Activated naive CD4-positive, alpha-beta T cell treated with anti-CD3 and anti-CD28 coated beads for 36 hours (primary cell): ENCODE measurements at regions not wholly inside any gene's neighbourhood (a gene's known extent, or its start where the extent isn't known, plus 50 kb on each side); places are given as distances from the start of the nearest gene placed in this dataset.

Experiments
- CTCF ChIA-PET: fragments of 350-600 bp; sonication (Branson Sonifier 250); formaldehyde crosslinking; loops from one replicate; lab custom pipeline; 2021; ENCODE audit warnings: antibody characterized with exemption; lab: Charles Lee
- DNase-seq: peaks from one replicate; pipeline ENCODE4 v3.0.0-alpha.2; 2020
- H3K27ac Mint-ChIP-seq: one replicate; pipeline ENCODE4 v1.8.0; 2021; ENCODE audit warnings: mild to moderate bottlenecking, mixed read lengths
- H3K27me3 Mint-ChIP-seq: one replicate; pipeline ENCODE4 v1.8.0; 2021; ENCODE audit warnings: low read depth, mixed read lengths
- H3K36me3 Mint-ChIP-seq: one replicate; pipeline ENCODE4 v1.8.0; 2021; ENCODE audit warnings: low read depth, mixed read lengths
- H3K4me1 Mint-ChIP-seq: one replicate; pipeline ENCODE4 v1.8.0; 2021; ENCODE audit warnings: low read depth, mixed read lengths
- H3K4me3 Mint-ChIP-seq: one replicate; pipeline ENCODE4 v1.8.0; 2021; ENCODE audit warnings: mild to moderate bottlenecking, moderate library complexity, mixed read lengths
- H3K9me3 Mint-ChIP-seq: one replicate; pipeline ENCODE4 v1.8.0; 2021; ENCODE audit warnings: mixed read lengths
- intact Hi-C: fragments of 100-400 bp; cut with micrococcal nuclease; formaldehyde crosslinking; loops from one replicate; pipeline ENCODE4 v1.15.1; 2023

GRCh38 chrX:39624166-39624565 is 473.6 kb downstream of the BCOR start:
- Mint-ChIP-seq H3K4me3 (no peak overlapping the region), H3K36me3 (no peaks in the 10 kb centered on the region), H3K4me1 (peaks cover 13% of the 10 kb centered on the region), H3K9me3 (peaks cover 7% of the 10 kb centered on the region), H3K27me3 (no peaks in the 10 kb centered on the region), H3K27ac (no peak overlapping the region)
- DNase-seq = no peak
- intact Hi-C loops = no loop called here
- CTCF ChIA-PET = no interaction called here

- intact Hi-C loops = no loop called here
- CTCF ChIA-PET = interaction anchor here (0.6 kb wide), 2 partner anchors 25 to 28 kb away, joined by 3 read pairs; no protein-coding TSS in a partner anchor
- no peaks in the 10 kb centered on the region for H3K27me3 Mint-ChIP-seq
- DNase-seq = no peak
- H3K27ac Mint-ChIP-seq = no peak overlapping the region
- H3K36me3 Mint-ChIP-seq = no peaks in the 10 kb centered on the region
- peaks cover 19% of the 10 kb centered on the region for H3K4me1 Mint-ChIP-seq
- peaks cover 7% of the 10 kb centered on the region for H3K9me3 Mint-ChIP-seq
- H3K4me3 Mint-ChIP-seq = no peak overlapping the region
Measured at GRCh38 chrX:39625810-39626209, 471.9 kb downstream of the BCOR start.

- no peak overlapping the region for H3K27ac Mint-ChIP-seq
- H3K4me1 Mint-ChIP-seq = peaks cover 28% of the 10 kb centered on the region
Measured at GRCh38 chrX:39626749-39627148, 471.0 kb downstream of the BCOR start.

GRCh38 chrX:39627257-39627656 is 470.5 kb downstream of the BCOR start:
- CTCF ChIA-PET = no interaction called here
- H3K36me3 Mint-ChIP-seq = no peaks in the 10 kb centered on the region
- H3K9me3 Mint-ChIP-seq = peaks cover 2% of the 10 kb centered on the region
- intact Hi-C loops = no loop called here
- H3K27ac Mint-ChIP-seq = no peak overlapping the region
- no peaks in the 10 kb centered on the region for H3K27me3 Mint-ChIP-seq
- no peak for DNase-seq
- H3K4me1 Mint-ChIP-seq = peaks cover 28% of the 10 kb centered on the region
- no peak overlapping the region for H3K4me3 Mint-ChIP-seq

More at GRCh38 chrX:39626749-39627148, 471.0 kb downstream of the BCOR start:
- CTCF ChIA-PET = no interaction called here
- Mint-ChIP-seq H3K36me3 (no peaks in the 10 kb centered on the region), H3K4me3 (no peak overlapping the region), H3K27me3 (no peaks in the 10 kb centered on the region), H3K9me3 (peaks cover 5% of the 10 kb centered on the region)
- intact Hi-C loops = no loop called here
- peak; percentile 31 for DNase-seq

GRCh38 chrX:39629001-39629400 is 468.8 kb downstream of the BCOR start:
- H3K9me3 Mint-ChIP-seq = no peaks in the 10 kb centered on the region
- H3K4me1 Mint-ChIP-seq = peaks cover 28% of the 10 kb centered on the region
- intact Hi-C loops = no loop called here
- no peak overlapping the region for H3K4me3 Mint-ChIP-seq
- no peak for DNase-seq
- CTCF ChIA-PET = no interaction called here
- H3K27me3 Mint-ChIP-seq = no peaks in the 10 kb centered on the region
- no peak overlapping the region for H3K27ac Mint-ChIP-seq
- H3K36me3 Mint-ChIP-seq = no peaks in the 10 kb centered on the region

GRCh38 chrX:39630344-39630743 is 467.4 kb downstream of the BCOR start:
- H3K4me3 Mint-ChIP-seq = no peak overlapping the region
- no peak for DNase-seq

DNA sequence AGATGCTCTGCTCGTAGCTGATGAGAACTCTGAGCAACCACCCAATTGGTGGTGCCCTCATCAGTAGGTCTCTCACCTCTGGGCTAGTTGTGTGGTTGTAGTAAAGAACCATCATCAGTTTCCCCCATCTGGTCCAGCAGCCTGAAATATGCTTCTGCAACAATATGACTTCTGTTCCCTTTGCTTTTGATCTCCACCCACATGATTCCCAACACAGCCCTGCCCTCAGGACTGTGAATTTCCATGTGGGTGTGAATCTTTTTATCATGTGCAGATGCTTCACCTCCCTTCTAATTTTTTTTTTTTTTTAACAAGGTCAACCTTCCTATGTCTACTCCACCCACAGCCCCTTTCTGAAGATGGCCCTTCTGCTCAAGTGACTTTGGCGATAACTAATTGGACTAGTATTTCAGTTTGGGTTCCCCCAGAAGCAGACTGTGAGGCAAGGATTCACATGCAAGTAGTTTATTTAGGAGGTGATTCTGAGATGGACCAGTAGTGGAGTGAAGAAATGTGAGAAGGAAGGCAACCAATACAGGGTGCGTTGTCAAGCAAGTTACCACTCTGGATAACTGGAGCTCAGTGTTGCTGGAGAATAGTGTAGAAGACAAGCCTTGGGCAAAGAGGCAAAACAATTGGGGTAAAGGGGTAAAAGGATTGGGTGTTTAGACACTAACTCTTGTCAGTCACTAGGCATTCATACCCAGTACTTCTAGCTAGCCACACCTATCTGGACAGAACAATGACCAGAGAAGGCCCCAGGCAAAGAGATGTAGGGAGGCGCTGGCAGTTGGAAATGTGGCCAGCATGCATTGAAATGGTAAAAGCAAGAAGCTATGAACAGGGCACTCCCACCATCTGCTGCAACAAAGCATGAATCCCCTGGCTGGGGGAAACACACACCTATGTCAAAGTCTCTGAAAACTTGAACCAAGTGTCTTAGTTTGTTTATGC is 466.2 kb downstream of the BCOR start:
- H3K4me1 Mint-ChIP-seq = peaks cover 25% of the 10 kb centered on the region
- no peaks in the 10 kb centered on the region for H3K27me3 Mint-ChIP-seq
- CTCF ChIA-PET = no interaction called here
- H3K27ac Mint-ChIP-seq = no peak overlapping the region
- no peak overlapping the region for H3K4me3 Mint-ChIP-seq
- H3K36me3 Mint-ChIP-seq = no peaks in the 10 kb centered on the region
- intact Hi-C loops = no loop called here
- DNase-seq = no peak
- no peaks in the 10 kb centered on the region for H3K9me3 Mint-ChIP-seq

More at GRCh38 chrX:39630344-39630743, 467.4 kb downstream of the BCOR start:
- intact Hi-C loops = no loop called here
- Mint-ChIP-seq H3K4me1 (peaks cover 28% of the 10 kb centered on the region), H3K27me3 (no peaks in the 10 kb centered on the region), H3K36me3 (no peaks in the 10 kb centered on the region), H3K27ac (no peak overlapping the region), H3K9me3 (no peaks in the 10 kb centered on the region)
- CTCF ChIA-PET = no interaction called here

DNA sequence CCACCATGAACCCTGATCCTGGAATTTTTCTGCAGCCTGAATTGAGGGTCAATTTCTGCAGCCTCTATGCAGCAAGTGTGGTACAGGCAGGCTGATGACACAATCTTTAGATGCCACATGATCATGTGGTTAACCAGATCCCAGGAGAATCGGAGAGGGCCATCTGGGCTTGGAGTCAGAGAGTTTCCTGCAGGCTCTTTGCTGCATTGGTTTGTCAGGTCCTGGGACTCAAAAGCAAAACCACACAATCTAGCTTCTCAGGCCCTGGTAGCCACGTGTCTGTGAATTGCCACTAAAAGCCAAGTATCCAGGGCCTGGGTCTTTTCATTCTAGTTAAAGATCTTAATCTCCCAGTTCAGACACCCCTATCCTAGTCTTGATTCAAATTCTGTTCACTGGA is 464.5 kb downstream of the BCOR start:
- CTCF ChIA-PET = interaction anchor here (0.6 kb wide), 1 partner anchor 12 kb away, joined by 3 read pairs; no protein-coding TSS in a partner anchor
- intact Hi-C loops = no loop called here
- DNase-seq = no peak
- no peaks in the 10 kb centered on the region for H3K27me3 Mint-ChIP-seq
- H3K27ac Mint-ChIP-seq = no peak overlapping the region
- H3K36me3 Mint-ChIP-seq = no peaks in the 10 kb centered on the region
- H3K9me3 Mint-ChIP-seq = no peaks in the 10 kb centered on the region
- H3K4me1 Mint-ChIP-seq = peaks cover 15% of the 10 kb centered on the region
- no peak overlapping the region for H3K4me3 Mint-ChIP-seq

- Mint-ChIP-seq H3K9me3 (no peaks in the 10 kb centered on the region), H3K27me3 (no peaks in the 10 kb centered on the region), H3K36me3 (no peaks in the 10 kb centered on the region), H3K4me1 (peaks cover 5% of the 10 kb centered on the region), H3K27ac (no peak overlapping the region), H3K4me3 (no peak overlapping the region)
- no peak for DNase-seq
- CTCF ChIA-PET = no interaction called here
- intact Hi-C loops = no loop called here
Measured at GRCh38 chrX:39636481-39636880, 461.3 kb downstream of the BCOR start.

- Mint-ChIP-seq H3K27me3 (no peaks in the 10 kb centered on the region), H3K4me3 (no peak overlapping the region), H3K4me1 (peaks cover 3% of the 10 kb centered on the region), H3K27ac (no peak overlapping the region), H3K36me3 (no peaks in the 10 kb centered on the region), H3K9me3 (no peaks in the 10 kb centered on the region)
- intact Hi-C loops = no loop called here
- CTCF ChIA-PET = no interaction called here
- DNase-seq = no peak
Measured at GRCh38 chrX:39638526-39638925, 459.2 kb downstream of the BCOR start.

GRCh38 chrX:39639871-39640270 is 457.9 kb downstream of the BCOR start:
- DNase-seq = no peak
- Mint-ChIP-seq H3K4me3 (no peak overlapping the region), H3K36me3 (no peaks in the 10 kb centered on the region), H3K27me3 (no peaks in the 10 kb centered on the region), H3K4me1 (peaks cover 3% of the 10 kb centered on the region), H3K9me3 (no peaks in the 10 kb centered on the region), H3K27ac (no peak overlapping the region)
- intact Hi-C loops = no loop called here
- CTCF ChIA-PET = no interaction called here

GRCh38 chrX:39640866-39641265 is 456.9 kb downstream of the BCOR start:
- no peaks in the 10 kb centered on the region for H3K9me3 Mint-ChIP-seq
- no peak for DNase-seq
- H3K27me3 Mint-ChIP-seq = no peaks in the 10 kb centered on the region
- no peak overlapping the region for H3K27ac Mint-ChIP-seq
- CTCF ChIA-PET = no interaction called here
- H3K36me3 Mint-ChIP-seq = no peaks in the 10 kb centered on the region
- no peak overlapping the region for H3K4me3 Mint-ChIP-seq
- intact Hi-C loops = no loop called here
- peaks cover 3% of the 10 kb centered on the region for H3K4me1 Mint-ChIP-seq

- no peaks in the 10 kb centered on the region for H3K27me3 Mint-ChIP-seq
- no peaks in the 10 kb centered on the region for H3K36me3 Mint-ChIP-seq
- peaks cover 3% of the 10 kb centered on the region for H3K4me1 Mint-ChIP-seq
- CTCF ChIA-PET = no interaction called here
- no peaks in the 10 kb centered on the region for H3K9me3 Mint-ChIP-seq
- intact Hi-C loops = no loop called here
- H3K4me3 Mint-ChIP-seq = no peak overlapping the region
- no peak overlapping the region for H3K27ac Mint-ChIP-seq
- DNase-seq = no peak
Measured at GRCh38 chrX:39642071-39642470, 455.7 kb downstream of the BCOR start.
